ENCODE measurements at regions not wholly inside any gene's neighbourhood (a gene's known extent, or its start where the extent isn't known, plus 50 kb on each side); places are given as distances from the start of the nearest gene placed in this dataset.
"Not testable (repeated sequence)": the region's sequence is repeated elsewhere in the genome, so short reads cannot be mapped to it uniquely, and the experiment has no call there.

- DNase-seq = no peak
Observed at GRCh38 chr22:46026899-46027210, 49.9 kb upstream of the WNT7B start.

- DNase-seq = no peak
Observed at GRCh38 chr22:46027211-46028105, 50.5 kb upstream of the WNT7B start.

- no peak for DNase-seq
Observed at GRCh38 chr22:46028106-46028991, 51.4 kb upstream of the WNT7B start.

DNA sequence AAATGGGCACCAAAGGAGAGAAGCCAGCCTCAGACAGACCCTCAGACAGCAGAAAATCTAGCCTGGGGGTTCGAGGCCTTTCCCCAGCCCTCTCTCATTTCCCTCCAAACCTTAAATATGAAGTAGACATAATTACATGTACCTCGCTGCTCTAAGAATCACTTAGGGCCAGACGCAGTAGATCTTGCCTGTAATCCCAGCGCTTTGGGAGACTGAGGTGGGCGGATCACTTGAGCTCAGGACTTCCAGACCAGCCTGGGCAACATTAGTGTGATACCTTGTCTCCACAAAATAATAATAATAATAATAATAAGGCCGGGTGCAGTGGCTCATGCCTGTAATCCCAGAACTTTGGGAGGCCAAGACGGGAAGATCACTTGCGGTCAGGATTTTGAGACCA lies 52.1 kb upstream of the WNT7B start:
- DNase-seq = no peak

DNA sequence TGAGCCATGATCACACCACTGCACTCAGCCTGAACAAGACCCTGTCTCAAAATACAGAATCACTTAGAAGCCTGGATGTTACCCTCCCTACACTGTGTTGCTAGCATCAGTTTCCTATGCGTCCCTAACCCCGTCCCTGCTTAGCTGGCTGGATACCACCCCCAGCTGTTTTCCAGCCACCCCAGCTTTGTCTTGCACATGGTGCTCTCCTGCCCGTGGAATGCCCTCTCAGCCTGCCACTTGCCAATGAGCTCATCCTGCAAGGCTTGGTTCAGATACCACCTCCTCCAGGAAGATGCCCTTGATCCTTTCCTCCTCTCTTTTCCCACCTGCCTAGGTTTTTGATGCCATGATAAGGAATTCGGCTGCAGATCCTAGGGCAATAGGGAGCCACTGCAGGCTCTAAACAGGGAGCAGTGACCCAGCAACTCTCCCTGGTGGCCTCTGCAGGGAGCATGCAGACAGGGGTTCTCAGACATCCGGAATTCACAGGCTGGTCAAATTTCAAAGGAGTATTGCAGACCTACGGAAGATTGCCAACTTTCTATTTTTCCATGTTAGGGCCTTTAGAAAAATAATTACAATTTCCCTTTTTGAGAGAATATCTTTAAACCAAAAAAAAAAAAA lies 52.7 kb upstream of the WNT7B start:
- no peak for DNase-seq

DNA sequence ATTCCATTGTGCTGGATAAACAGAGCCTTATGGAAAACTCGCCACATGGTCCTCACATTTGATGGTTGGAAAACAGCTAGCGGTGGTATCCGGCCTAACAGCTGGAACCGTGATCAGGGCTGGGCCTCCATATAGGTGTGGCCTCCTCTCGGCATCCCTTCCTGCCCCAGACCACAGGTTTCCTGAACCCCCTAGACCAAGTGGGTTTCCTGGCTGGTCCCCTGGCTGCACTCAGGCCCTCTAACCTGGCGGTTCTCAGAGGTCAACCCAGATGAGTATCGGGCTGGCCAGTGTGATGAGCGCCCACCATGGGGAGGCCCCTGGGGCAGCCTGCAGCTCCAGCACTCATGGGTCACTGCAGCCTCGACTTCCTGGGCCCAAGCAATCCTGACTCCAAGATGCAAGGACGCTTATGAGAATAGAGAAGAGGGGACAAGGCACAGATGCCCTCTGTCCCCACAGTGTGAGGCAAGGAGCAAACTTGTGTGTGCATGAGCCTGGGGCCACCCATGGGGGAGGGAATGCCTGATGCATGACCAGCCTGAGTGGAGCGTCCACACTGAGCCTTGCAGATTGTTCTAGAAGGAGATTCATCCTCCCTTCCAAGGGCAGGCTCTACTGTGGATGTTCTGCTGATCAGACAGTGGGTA lies 53.4 kb upstream of the WNT7B start:
- DNase-seq = no peak

GRCh38 chr22:46031066-46031465 lies 54.1 kb upstream of the WNT7B start:
- no peak for DNase-seq

- DNase-seq = no peak
Observed at GRCh38 chr22:46031557-46031956, 54.6 kb upstream of the WNT7B start.

DNA sequence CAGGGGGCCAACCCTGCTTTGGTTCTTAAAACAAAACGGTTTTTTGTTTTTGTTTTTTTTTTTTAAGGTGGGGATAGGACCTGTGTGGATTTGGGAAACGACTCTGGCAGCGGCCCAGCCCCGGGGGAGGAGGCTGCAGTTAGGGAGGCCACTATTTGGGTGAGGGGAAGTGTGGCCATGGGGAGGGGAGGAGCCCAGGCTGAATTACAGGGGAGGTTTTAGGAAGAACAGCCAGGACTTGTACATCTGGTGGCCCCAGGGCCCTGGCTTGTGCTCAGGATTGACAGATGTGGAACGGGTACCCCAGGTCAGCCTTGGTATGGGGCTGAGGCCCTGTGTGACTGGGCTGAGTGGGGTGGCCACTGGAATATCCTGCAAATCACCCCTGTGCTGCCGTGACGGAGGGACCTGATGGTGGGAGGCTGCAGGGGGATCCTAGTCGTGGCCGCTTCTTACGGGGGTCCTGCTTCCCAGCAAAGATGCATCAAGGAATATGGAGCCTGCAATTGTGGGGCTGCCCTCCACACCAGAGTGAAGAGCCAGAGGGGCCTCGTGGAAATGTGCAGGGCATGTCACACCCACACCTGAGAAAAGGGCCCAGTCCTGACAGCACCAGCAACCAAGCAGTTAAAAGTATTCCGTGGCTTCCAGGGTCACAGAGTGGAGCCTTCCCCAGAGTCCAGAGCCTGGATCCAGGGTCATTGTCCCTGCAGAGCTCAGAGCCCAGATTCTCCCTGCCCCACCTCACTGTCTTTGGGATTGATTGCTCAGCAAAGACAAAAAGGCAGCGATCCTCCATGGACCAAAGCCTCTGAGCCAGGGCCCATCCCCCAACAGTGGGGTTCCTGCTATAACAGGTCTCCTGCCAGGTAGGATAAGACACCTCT lies 55.2 kb upstream of the WNT7B start:
- no peak for DNase-seq

DNA sequence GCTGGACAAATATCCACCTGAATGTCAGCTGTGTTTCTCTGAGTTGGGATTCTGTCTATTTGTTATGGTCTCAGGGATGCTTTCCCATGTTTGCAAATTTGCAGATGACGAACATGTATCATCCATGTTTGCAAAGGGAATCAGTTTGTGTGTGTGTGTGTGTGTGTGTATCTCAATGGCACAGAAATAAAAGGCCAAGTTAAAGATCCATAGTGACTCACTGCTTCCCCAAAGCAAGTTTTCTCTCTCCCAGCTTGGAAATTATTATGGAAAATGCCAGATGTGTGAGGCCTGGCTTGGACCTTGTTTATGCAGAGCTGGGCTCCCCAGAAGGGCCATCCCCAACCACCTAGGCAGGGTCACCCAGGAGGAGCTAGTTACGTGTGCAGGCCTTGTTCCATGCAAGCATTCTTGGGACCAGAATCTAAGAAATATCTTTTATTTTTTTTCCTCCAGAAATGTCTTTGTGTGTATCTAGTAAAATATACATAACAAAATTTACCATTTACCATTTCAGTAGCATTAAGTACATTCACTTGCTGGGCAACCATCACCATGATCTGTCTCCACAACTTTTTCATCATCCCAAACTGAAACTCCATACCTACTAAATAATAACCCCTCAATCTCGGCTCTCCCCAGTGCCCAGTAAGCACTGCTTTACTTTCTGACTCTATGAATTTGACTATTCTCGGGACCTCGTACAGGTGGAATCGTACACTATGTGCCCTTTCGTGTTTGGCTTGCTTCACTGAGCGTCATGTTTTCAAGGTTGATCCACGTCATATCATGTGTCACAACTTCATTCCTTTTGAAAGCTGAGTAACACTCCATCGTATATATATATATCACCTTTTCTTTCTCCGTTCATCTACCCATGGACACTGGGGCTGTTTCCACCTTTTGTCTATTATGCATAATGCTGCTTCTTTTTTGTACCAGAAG lies 56.6 kb upstream of the WNT7B start:
- DNase-seq = no peak

- DNase-seq = not testable (repeated sequence)
Observed at GRCh38 chr22:46034480-46034879, 57.5 kb upstream of the WNT7B start.

DNA sequence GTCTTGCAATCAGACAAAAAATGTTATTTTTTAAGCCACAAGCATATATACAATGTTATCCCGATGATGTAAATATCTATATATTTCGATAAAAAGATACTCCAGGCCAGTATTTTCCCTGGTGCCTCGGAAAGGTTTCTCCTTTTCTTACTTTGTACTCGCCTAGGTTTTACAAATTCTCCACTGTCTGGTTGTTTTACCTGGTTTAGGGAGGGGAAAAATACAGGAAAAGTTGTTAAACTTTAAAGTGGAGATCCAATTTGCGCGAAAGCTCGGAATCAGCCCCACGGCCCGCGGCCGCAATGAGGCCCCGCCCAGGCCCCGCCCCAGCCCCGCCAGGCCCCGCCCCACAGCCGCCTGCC lies 58.4 kb upstream of the WNT7B start:
- DNase-seq = no peak

- DNase-seq = peak; percentile 98 to 100 (median 99)
Observed at GRCh38 chr22:46035742-46036557, 59.0 kb upstream of the WNT7B start.

GRCh38 chr22:46036558-46037408 lies 59.8 kb upstream of the WNT7B start:
- DNase-seq = peak; percentile 45 to 83 (median 70)

- DNase-seq = no peak
Observed at GRCh38 chr22:46038174-46038487, 61.2 kb upstream of the WNT7B start.

DNA sequence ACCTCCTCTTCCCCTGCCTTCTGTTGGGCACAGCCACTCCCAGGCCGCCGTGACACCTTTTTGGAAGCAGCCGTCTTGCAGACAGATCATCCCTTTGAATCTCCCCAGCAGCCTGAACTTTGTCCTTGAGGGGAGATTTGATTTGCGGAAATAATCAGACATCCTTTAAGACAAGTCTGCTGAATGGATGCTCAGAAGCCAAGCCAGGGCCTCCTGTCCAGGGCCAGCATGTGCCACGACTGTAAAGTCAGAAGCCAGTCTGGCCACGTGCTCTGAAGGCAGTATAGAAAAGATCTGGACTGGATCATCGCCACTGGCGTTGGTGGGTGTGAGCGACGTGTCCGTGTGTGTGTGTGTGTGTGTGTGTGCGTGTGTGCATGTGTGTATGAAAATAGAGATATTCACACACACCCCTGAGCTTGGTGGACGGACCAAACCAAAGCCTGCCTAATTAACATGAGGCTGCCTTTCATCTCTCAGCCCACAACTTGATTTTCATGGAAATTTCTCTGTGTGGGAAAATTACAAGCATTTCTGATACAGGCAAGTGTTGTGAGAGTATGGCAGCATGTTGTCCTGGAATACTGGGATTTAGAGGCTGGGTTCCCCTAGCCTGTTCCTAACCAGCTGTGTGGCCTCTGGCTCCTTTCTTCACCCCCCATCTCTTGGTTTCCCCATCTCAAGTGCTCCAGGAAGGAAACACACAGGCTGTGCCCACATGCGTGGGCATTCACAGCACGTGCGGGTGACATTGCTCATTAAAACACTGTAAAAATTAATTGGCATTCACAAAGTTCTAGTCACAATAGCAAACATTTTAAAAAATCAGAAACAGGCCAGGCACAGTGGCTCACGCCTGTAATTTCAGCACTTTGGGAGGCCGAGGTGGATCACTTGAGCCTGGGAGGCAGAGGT lies 61.8 kb upstream of the WNT7B start:
- DNase-seq = no peak

DNA sequence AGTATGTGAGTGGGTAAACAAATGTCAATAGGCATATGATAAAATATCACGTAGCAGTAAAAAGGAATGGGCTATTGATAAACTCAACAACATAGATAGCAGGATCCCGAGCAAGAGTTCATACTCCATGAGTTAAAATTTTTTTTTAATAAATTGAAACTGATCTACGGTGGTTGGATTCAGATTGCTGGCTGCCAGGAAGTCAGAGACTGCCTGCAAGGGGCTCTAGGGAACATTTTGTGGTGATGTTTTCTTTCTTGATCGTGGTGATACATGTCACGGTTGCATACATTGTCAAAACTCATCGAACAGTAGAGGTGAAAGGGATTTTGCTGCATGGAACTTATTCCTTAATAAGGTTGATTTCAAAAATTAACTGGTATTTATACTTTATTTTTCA lies 62.6 kb upstream of the WNT7B start:
- DNase-seq = no peak

Measured in stimulated activated naive CD4-positive, alpha-beta T cell (primary cell).